CD4-positive, alpha-beta T cell treated with Interleukin-17A for 4 hours (primary cell): ENCODE measurements at regions not wholly inside any gene's neighbourhood (a gene's known extent, or its start where the extent isn't known, plus 50 kb on each side); places are given as distances from the start of the nearest gene placed in this dataset.
"Not testable (repeated sequence)": the region's sequence is repeated elsewhere in the genome, so short reads cannot be mapped to it uniquely, and the experiment has no call there.

Source experiments
- DNase-seq: peaks from one replicate; pipeline ENCODE4 v3.0.0-alpha.2; 2020; ENCODE audit warnings: mixed read lengths

DNA sequence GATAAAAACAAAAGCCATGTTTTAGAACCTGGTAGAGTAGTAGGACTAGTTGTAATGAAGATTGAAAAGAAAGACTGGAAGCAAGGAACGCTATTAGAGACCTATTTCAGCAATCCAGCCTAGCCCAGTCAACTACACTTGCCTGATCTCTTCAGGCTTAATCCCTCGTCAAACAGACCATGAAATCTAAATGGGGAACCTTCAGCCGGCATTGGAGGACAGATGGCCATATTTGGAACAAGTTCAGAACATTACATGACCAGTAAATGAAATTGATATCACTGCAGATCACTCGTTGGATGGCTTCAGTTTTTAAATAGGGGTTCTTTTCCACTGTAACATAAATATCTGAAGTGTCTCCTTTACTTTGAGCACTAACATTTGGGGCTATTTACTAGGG, 84.8 kb upstream of the WDR44 start:
- no peak for DNase-seq

DNA sequence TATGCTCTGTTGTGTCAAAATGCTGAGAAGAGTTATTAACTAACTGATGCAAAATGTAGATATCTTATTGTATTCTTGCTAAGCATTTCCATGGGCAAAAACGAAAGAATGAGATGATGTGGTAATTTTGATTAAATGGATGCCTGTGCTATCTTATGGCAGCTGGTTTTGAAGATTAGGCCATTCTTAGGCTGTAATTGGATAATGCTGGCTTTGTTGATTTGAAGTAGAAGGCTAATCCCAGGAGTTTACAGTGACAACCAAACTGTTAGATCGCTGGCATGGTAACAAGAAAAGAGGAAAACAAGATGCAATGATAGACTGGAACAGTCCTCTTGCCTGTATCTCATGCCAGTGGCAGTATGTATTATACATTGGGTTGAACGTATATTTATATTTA, 74.1 kb upstream of the WDR44 start:
- no peak for DNase-seq

GRCh38 chrX:118272242-118272641, 73.7 kb upstream of the WDR44 start:
- no peak for DNase-seq

GRCh38 chrX:118286066-118286762, 59.7 kb upstream of the WDR44 start:
- no peak for DNase-seq

GRCh38 chrX:118295818-118296217, 50.1 kb upstream of the WDR44 start:
- not testable (repeated sequence) for DNase-seq
